HG02870 (cell line): ENCODE measurements at regions not wholly inside any gene's neighbourhood (a gene's known extent, or its start where the extent isn't known, plus 50 kb on each side); places are given as distances from the start of the nearest gene placed in this dataset.

Experiments
- ATAC-seq: cut with Tn5 transposase; IDR thresholded peaks from one replicate; pipeline ENCODE4 v1.9.1; 2021; ENCODE audit warnings: mild to moderate bottlenecking, moderate library complexity; ENCODE audit not compliant: unreplicated experiment

GRCh38 chr4:34619531-34620162, 1624.7 kb downstream of the ARAP2 start:
- no peak for ATAC-seq

GRCh38 chr4:34628471-34628870, 1615.8 kb downstream of the ARAP2 start:
- no peak for ATAC-seq

- ATAC-seq: no peak
Observed at GRCh38 chr4:34629451-34629850, 1614.9 kb downstream of the ARAP2 start.

GRCh38 chr4:34633241-34633640, 1611.1 kb downstream of the ARAP2 start:
- ATAC-seq: no peak

GRCh38 chr4:34636623-34637022, 1607.7 kb downstream of the ARAP2 start:
- ATAC-seq: no peak

GRCh38 chr4:34643476-34643875, 1600.8 kb downstream of the ARAP2 start:
- no peak for ATAC-seq

GRCh38 chr4:34644579-34645115, 1599.7 kb downstream of the ARAP2 start:
- no peak for ATAC-seq

- ATAC-seq: no peak
Observed at GRCh38 chr4:34649716-34650115, 1594.6 kb downstream of the ARAP2 start.

- no peak for ATAC-seq
Observed at GRCh38 chr4:34664051-34664450, 1580.3 kb downstream of the ARAP2 start.

- ATAC-seq: no peak
Observed at GRCh38 chr4:34676400-34676799, 1567.9 kb downstream of the ARAP2 start.

- no peak for ATAC-seq
Observed at GRCh38 chr4:34678431-34678830, 1565.9 kb downstream of the ARAP2 start.

- ATAC-seq: no peak
Observed at GRCh38 chr4:34679228-34679627, 1565.1 kb downstream of the ARAP2 start.

- ATAC-seq: no peak
Observed at GRCh38 chr4:34709564-34709963, 1534.8 kb downstream of the ARAP2 start.

GRCh38 chr4:34718576-34719245, 1525.6 kb downstream of the ARAP2 start:
- ATAC-seq: no peak

GRCh38 chr4:34720571-34720970, 1523.7 kb downstream of the ARAP2 start:
- no peak for ATAC-seq

GRCh38 chr4:34721835-34722234, 1522.5 kb downstream of the ARAP2 start:
- ATAC-seq: no peak

- no peak for ATAC-seq
Observed at GRCh38 chr4:34723605-34724004, 1520.7 kb downstream of the ARAP2 start.

GRCh38 chr4:34724491-34724890, 1519.8 kb downstream of the ARAP2 start:
- ATAC-seq: no peak

GRCh38 chr4:34731070-34731469, 1513.2 kb downstream of the ARAP2 start:
- no peak for ATAC-seq

- ATAC-seq: no peak
Observed at GRCh38 chr4:34732176-34732950, 1512.0 kb downstream of the ARAP2 start.

GRCh38 chr4:34733185-34733941, 1511.0 kb downstream of the ARAP2 start:
- ATAC-seq: no peak
